Fibroblast of upper back skin (primary cell): ENCODE measurements at regions not wholly inside any gene's neighbourhood (a gene's known extent, or its start where the extent isn't known, plus 50 kb on each side); places are given as distances from the start of the nearest gene placed in this dataset.
"Not testable (repeated sequence)": the region's sequence is repeated elsewhere in the genome, so short reads cannot be mapped to it uniquely, and the experiment has no call there.

ENCODE experiments used
- DNase-seq: peaks from one replicate; pipeline ENCODE4 v3.0.0-alpha.2; 2013

GRCh38 chr1:70674941-70675685, 264.0 kb downstream of the CTH start:
- no peak for DNase-seq

DNA sequence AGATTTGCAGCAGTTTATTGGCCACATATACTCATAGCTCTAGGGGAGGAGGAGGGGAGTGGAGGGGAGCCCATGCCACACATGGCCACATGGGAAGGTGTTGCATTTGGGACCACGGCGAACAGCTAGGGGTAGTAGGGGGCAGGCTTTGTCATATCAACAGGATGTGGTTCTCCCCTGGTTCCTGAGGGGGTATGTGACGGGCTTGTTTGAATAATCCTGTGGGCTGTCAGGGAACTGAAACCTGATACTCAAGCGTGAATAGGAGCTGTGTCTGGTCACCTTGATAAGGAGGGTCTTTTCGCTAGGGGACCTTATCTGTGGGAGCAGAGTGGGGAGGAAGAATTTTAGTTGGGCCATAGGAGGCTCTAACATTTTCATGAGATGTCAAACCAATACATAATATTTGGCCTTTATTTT, 264.7 kb downstream of the CTH start:
- DNase-seq: no peak

DNA sequence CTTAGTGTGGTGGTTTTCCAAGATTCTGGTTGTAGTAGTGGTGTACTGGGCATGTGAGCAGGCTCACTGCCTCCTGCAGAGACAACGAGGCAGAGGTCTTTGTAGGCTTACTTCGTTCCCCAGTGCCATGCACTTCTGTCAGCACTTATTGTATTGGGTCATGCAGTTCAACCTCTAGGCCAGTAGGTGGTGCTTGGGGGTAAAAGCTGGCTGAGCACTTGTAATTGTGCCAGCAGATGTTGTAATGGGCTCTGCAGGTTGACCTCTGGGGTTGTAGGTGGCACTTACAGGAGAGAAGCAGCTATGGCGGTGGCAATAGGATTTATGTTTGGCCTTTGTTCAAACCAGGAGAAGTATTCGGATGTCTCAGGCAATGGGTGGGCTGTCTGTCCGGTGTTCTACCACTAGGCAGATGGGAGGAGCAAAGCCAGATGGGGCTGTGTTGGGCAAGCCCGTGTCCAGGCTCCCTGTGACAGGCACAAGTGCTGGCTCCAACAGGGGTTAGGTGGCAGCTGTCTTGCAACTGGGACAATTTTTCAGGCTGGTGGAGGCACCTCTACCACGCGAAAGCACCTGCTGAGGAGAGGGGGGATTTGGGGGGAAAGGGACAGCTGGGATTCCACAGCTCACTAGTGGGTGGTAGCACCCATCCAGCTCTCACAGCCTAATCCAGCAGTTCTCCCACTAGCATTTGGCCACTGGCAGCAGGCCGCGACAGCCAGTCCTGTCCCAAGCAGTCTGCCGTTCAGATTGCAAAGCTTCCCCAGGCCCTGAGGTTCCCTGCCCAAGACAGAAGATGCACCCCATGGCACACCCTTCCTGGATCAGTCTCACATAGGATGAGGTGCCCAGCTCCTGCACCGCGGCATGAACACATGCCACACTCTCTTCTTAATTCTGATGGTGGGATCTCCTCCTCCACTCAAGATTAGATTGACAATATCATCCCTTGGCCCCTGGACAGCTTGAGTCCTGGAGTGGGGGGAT, 274.5 kb downstream of the CTH start:
- DNase-seq: peak; percentile 58

DNA sequence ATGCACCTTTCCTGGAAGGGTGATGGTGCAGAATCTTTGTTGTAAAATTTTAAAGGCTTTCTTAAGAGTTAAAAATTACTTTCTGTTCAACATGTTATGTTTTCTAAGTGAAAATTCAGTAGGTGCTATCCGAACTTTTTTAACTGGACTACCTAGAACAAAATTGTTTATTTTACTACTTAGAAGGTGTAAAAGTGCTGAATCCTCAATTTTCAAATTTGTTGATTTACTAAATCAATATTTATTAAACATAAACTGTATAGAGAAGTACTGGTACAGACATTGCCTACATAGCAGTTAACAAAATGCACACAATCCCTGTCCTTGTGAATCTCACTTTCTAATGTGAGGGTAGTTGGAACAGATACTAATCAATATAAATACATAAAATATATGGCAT, 277.5 kb downstream of the CTH start:
- DNase-seq: no peak

DNA sequence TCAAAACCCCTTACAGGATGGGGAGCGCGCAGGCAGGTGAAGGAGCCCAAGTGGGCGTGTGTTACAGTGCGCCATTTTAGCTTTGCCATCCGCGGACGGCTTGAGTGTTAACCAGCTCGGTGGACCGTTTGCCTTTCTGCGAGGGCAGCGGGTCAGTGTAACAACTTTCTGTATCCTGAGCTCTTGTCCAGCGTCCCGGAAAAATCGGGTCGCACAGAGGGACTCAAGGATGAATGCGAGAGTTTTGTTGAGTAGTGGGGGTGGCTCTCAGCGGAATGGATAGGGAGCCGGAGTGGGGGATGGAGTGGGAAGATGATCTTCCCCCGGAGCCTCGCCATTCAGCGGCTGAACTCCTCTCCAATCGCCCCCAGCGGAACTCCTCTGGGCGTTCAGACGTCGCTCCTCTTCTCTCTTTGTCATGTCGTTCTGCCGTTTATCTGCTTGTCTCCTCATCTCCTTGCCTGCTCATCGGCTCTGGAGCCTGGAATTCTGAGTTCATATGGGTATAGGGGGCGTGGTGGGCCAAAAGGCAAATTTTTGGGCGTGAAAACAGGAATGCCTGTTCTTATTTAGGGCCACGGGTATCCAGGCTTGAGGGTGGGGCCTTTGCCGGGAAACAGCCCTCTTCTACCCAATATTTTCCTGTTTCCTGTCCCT, 295.4 kb downstream of the CTH start:
- DNase-seq: peak; percentile 14

DNA sequence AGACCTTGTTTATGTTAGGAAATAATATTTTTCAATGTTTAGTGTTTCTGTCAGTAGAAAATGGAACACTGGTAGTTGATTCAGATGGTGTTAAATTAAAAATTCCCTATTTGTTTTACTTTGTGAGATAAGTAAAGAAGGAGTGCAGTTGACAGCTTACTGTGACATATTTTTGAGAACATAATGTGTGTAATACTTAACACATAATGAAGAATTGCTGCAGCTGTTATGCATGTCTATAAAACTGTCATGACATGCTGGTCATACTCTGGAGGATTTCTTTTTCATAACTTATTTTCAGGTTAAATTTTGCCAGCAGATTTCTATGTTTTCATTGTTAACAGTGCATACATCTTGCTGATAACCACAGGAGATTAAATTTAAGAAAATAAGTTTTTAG, 296.1 kb downstream of the CTH start:
- no peak for DNase-seq

- DNase-seq: no peak
These were observed 303.1 kb downstream of the CTH start for GRCh38 chr1:70714149-70714548.

DNA sequence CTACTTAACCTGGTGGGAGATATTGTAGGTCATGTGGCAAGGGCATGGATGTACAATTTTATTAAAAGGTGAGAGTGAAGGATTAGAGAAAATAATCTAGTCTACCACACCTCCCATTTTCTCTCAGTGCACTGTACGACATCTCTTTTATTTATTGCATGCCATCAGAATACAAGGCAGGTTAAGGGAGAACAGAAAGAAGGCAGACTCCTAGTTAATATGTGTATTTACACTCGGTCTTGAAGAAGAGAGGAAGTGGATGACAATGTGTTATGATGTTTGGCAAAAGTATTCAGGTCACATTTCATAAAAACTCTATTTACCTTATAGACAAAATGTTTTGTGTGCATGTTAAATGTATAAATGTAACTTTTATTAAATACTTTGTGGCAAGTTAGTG, 306.1 kb downstream of the CTH start:
- no peak for DNase-seq

DNA sequence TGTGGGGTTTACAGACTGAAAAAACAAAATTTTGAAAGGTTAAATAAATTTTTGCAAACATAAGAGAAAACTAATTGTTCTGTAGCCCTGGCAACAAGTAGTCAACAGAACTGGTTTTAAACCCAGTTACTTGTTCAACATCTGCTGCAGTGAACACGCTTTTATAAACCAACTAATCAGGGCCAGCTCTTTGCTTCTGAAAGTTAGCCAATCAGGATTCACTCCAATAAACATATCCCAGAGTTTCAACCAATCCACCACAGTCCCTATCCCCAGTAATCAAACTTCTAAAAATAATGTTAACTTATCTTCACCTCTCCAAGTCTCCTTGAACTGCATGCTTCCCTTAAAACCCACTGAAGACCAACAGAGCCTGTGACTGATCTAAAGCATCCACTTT, 306.6 kb downstream of the CTH start:
- DNase-seq: no peak

GRCh38 chr1:70718086-70718630, 307.1 kb downstream of the CTH start:
- DNase-seq: peak; percentile 23

GRCh38 chr1:70719154-70719553, 308.1 kb downstream of the CTH start:
- DNase-seq: peak; percentile 28

- DNase-seq: no peak
These were observed 309.0 kb downstream of the CTH start for GRCh38 chr1:70720109-70720508.

- DNase-seq: no peak
These were observed 309.5 kb downstream of the CTH start for GRCh38 chr1:70720521-70720920.

- peak; percentile 57 for DNase-seq
These were observed 316.9 kb downstream of the CTH start for GRCh38 chr1:70727886-70728489.

DNA sequence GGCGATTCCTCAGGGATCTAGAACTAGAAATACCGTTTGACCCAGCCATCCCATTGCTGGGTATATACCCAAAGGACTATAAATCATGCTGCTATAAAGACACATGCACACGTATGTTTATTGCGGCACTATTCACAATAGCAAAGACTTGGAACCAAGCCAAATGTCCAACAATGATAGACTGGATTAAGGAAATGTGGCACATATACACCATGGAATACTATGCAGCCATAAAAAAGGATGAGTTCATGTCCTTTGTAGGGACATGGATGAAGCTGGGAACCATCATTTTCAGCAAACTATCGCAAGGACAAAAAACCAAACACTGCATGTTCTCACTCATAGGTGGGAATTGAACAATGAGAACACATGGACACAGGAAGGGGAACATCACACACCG, 311.1 kb downstream of the PTGER3 start:
- DNase-seq: not testable (repeated sequence)

DNA sequence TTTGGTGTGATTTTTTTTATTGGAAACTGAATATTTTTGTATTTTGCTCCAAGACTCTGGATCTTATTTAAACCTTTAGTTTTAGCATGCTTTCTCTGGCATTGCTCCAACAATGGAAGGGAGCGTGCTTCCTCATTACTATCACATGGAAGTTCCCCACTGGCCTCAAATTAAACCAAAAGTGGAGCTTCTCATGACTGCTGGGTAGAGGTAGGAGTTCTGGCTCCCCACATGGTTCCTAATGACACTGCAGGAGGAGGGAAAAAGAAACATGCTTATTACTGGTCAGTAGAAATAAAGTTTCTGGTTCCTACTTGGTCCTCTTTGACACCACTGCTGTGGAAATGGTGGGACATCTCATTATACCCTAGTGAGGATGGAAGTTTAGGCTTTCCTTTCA, 310.5 kb downstream of the PTGER3 start:
- DNase-seq: no peak

DNA sequence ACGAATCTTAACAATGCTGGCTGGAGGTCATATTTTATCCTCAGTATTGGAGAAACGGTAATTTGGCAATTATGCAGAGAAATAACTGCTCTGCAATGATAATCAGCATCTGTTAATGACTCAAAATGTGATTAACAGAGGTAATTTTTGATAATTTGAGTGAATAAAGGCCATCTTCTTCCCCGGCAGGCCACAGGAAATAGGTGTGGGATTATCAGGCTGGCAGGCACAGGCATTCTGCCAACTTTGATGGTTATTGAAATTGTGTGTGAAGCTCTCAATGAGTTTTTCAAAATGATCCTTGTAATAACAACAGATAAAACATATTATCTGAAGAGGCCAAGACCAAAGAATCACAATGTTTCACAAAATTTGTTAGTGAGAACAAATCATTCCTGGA, 309.0 kb downstream of the PTGER3 start:
- DNase-seq: no peak

GRCh38 chr1:70745199-70745598, 302.4 kb downstream of the PTGER3 start:
- DNase-seq: peak; percentile 23

DNA sequence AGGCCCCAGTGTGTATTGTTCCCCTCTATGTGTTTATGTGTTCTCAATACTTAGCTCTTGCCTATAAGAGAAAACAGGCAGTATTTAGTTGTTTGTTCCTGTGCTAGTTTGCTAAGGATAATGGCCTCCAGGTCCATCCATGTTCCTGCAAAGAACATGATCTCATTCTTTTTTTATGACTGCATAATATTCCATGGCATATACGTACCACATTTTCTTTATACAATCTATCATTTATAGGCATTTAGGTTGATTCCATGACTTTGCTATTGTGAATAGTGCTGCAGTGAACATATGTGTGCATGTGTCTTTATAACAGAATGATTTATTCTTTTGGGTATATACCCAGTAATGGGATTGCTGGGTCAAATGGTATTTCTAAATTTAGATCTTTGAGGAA, 301.6 kb downstream of the PTGER3 start:
- not testable (repeated sequence) for DNase-seq

DNA sequence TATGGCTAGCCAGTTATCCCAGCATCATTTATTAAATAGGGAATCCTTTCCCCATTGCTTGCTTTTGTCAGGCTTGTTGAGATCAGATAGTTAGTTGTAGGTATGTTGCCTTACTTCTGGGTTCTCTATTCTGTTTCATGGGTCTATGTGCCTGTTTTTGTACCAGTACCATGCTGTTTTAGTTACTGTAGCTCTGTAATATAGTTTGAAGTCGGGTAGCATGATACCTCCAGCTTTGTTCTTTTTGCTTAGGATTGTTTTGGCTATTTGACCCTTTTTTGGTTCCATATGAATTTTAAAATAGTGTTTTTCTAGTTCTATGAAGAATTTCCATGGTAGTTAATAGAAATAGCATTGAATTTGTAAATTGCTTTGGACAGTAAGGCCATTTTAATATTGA, 300.5 kb downstream of the PTGER3 start:
- not testable (repeated sequence) for DNase-seq

DNA sequence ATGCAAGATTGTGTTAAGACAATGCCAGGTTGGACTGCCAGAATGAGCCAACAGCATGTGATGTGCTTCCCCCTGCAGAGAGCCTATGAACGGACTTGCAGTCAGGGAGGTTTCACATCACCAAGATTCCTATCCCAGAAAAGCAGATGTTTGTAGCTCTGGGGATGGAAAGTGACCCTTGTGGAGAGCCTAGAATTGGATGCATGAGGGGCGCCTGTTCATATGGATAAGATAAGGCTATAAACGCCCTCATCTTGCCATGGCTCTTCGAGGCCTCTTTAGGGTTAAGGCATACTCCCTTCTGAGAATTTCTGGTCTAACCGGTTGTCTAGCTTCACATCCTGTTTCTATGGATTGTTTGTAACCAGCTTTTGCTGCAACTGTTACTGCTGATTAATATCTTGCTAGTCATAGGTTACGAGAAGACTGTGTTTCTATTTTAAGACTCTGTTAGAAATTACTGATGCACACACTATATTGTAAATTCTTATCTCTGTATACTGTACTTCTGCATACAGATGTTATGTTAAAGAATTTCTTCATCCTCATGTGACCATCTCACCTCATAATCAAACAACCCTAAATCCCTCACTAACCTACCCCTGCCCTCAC, 295.8 kb downstream of the PTGER3 start:
- not testable (repeated sequence) for DNase-seq

DNA sequence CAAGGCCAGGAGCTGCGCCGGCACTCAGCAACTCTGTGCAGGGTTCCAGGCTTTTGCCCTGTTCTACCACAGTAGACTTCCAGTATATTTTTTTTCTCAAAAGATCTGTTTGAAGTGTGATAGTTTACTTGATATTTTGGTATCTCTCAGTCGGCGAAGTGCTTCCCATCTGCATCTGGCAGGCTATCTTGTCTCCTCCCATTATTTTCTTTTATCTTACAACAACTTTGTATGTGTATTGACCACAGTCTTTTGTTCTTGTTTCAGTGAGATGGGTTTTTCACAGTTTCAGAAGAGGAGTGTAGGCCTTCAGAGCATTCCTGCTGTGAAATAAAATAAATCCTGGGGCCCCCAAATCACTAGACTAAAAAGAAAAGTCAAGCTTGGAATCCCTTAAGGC, 292.9 kb downstream of the PTGER3 start:
- DNase-seq: no peak
